ENCODE measurements at regions not wholly inside any gene's neighbourhood (a gene's known extent, or its start where the extent isn't known, plus 50 kb on each side); places are given as distances from the start of the nearest gene placed in this dataset.

GRCh38 chr11:104337273-104337672, 173.3 kb upstream of the PDGFD start:
- DNase-seq (ENCODE audit: low spot score), result no peak

GRCh38 chr11:104333977-104334376, 170.0 kb upstream of the PDGFD start:
- no peak for DNase-seq (ENCODE audit: low spot score)

GRCh38 chr11:104332110-104332509, 168.2 kb upstream of the PDGFD start:
- DNase-seq (ENCODE audit: low spot score), result no peak

DNA sequence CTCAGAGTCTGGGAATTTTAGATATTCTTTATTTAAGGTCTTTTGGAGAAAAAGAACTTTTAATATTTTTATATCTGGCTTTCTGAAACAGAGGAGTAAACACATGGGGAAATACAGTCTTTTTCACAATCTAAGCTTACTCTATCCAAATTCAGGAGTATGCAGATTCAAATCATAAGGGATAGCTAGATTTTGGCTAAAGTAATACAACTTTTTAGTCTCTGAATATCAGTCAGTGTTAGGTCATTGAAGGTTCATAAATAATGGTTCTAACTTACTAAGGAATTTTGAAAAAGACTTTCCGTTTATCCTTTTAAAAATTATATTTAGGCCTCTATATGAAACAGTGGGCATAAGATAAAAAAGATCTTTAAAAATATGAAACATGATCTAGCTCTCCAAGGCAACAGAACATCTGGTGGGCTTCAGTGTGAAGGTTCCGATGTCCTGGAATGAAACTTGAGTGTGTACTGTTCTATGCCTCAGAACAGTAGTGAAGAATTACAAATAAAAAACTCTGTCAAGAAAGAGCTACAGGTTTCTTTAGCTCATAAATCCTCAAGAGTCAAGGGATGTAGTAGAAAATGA, 165.2 kb upstream of the PDGFD start:
- DNase-seq (ENCODE audit: low spot score), result no peak

DNA sequence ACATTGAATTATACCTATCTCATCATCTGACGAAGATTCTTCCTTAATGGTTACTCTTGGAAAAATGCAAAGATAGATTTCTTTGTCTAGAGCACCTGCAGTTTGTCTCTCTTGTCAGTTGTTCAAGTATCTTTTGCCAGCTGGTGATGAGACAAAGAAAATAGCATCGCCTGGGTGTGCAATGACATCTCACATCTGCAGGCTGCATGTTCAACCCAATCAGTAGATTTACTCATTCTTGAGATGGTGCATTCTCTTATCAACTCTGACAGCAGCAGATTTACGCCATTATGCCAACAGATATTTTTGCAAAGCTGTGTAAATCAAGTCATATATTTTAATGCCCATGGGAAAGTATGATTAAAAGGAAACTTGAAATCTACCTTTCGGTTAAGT, 164.6 kb upstream of the PDGFD start:
- no peak for DNase-seq (ENCODE audit: low spot score)

- no peak for DNase-seq (ENCODE audit: low spot score)
Measured at GRCh38 chr11:104327861-104328511, 164.0 kb upstream of the PDGFD start.

DNA sequence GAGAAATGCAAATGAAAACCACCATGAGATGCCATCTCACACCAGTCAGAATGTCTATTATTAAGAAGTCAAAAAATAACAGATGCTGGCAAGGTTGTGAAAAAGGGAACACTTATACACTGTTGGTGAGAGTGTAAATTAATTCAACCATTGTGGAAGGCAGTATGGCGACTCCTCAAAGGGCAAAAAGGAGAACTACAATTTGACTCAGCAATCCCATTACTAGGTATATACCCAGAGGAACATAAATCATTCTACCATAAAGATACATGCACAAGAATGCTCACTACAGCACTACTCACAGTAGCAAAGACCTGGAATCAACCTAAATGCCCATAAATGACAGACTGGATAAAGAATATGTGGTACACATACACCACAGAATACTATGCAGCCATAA, 161.1 kb upstream of the PDGFD start:
- DNase-seq (ENCODE audit: low spot score), result no peak

DNA sequence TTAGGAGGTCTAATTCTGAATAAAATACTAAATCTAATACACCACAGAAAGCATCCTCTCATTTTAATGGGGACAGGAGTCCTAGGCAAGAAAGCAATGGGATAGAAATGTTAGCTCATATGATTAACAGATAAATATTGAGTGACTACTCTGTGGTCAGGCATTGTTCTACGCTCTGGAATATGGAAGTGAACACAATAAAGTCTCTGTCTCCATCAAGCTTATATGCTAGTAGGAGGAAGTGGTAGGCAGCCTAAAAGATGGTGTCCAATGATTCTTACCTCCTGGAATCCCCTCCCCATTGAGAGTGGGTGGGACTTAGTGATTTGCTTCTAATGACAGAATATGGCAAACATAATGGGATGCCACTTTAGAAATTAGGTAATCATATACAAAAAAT, 160.3 kb upstream of the PDGFD start:
- no peak for DNase-seq (ENCODE audit: low spot score)

GRCh38 chr11:104323841-104324240, 159.9 kb upstream of the PDGFD start:
- no peak for DNase-seq (ENCODE audit: low spot score)

DNA sequence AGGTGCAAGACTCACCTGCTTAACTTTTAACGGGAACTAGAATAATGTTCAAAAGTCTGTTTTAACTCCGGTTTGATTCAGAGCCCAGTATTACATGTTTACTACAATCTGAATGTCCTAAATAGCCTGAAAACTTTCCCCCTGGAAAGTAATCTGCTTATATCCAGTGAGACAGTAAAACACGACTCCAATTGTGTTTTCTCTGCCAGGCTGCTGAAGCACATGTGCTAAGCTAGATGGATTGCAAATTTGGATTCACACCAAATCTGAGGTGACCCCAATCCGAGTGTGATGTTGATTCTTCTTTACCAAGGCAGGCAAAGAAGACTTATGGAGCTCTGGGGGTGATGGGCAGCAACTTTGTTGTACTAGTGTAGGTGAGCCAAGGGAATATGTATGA, 158.7 kb upstream of the PDGFD start:
- DNase-seq (ENCODE audit: low spot score), result no peak

- no peak for DNase-seq (ENCODE audit: low spot score)
Measured at GRCh38 chr11:104320956-104321355, 157.0 kb upstream of the PDGFD start.

GRCh38 chr11:104320097-104320496, 156.2 kb upstream of the PDGFD start:
- DNase-seq (ENCODE audit: low spot score), result no peak

- no peak for DNase-seq (ENCODE audit: low spot score)
Measured at GRCh38 chr11:104319396-104319795, 155.4 kb upstream of the PDGFD start.

DNA sequence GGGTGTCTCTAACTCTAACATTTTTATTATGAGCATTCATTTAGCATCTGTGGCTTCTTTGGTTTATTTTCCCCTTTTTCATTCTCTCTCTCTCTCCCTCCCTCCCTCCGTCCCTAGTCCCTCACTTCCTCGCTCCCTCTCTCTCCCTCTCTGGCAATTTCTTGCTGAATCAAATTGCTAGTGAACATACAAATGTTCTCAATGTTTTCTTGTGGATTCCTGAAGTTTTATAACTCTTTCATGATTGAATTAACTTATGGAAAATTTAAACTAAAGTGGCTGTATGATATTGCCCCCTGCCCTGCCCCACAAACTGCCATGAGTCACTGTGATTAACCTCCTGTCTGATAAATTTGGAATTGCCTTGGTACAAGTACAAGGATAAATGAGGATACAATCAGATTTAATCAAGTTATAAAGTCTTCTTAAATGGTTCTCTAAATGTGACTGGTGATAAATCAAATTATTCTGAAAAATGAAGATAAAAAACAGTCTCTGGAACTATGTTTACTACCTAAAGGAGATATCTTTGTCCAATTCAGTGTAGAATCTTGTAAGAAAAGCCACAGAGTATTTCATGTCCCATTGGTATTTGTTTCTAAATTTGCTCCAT, 143.0 kb upstream of the PDGFD start:
- DNase-seq (ENCODE audit: low spot score), result no peak

- no peak for DNase-seq (ENCODE audit: low spot score)
Measured at GRCh38 chr11:104301776-104302175, 137.8 kb upstream of the PDGFD start.

DNA sequence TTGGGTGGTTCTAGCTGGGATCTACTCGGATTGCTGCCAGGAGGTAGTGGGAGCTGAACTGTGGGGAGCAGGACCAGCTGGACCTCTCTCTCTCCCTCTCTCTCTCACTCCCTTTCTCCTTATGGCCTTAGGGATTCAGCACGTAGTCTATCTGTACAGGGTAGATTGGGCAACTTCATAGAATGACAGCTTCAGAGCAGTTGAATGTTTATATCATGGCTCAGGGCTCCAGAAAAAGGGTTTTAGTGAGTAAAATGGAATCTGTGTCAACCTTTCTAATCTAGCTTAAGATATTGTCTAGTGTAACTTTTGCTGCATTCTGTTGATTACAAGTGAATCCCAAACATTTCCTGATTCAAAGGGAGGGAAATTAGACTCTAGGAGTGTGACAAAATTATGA, 127.7 kb upstream of the PDGFD start:
- DNase-seq (ENCODE audit: low spot score), result no peak

- DNase-seq (ENCODE audit: low spot score), result no peak
Measured at GRCh38 chr11:104286129-104286528, 122.2 kb upstream of the PDGFD start.

DNA sequence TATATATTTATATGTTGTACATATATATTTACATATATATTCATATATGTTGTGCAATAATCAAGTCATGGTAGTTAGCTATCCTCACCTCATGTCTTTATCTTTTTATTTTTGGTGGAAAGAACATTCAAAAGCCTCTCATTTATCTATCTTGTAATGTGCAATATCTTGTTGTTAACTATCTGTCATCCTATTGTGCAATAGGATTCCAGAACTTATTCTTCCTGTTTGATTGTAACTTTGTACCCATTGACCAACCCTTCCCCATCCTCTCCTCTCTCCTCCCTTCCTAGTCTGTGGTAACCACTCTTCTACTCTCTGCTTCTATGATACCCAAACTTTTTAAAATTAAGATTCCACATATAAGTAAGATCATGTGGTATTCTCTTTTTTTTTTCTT, 115.6 kb upstream of the PDGFD start:
- DNase-seq (ENCODE audit: low spot score), result no peak

GRCh38 chr11:104275992-104276391, 112.0 kb upstream of the PDGFD start:
- no peak for DNase-seq (ENCODE audit: low spot score)

DNA sequence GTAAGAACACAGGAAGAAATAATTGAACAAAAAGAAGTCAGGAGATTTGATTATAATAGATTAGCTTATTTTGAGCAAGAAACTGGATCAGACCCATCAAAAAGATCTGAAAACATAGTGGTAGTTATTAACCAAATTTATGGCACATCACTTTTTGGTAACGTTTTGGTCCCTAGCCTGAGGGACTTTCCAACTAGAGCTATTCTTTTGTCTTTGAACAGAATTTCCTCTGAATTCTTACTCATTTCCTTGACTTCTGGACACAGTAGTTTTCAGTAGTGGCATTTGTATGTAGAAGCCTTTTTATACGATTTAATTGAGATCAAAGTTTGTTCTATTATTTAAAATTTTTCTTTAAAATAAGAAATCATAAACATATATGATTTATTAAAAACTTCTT, 96.5 kb upstream of the PDGFD start:
- no peak for DNase-seq (ENCODE audit: low spot score)

GRCh38 chr11:104259121-104259610, 95.2 kb upstream of the PDGFD start:
- DNase-seq (ENCODE audit: low spot score), result no peak

DNA sequence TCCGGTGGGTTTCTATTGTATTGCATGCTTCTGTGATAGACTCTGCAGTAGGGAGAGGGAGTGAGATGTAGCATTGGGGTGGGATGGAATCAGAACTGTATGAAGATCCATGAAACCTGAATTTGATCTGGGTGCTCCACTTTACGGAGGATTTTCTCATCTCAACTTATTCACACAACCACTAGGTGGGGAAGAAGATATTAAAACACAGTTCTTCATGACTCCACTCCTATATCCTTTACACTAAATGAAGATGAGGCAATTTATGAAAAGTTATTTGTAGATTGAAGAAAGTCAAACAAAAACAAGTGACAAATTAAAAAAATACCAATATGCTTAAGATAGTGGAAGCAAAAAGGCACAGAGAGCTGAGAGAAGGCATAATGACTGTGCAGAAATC, 92.6 kb upstream of the PDGFD start:
- no peak for DNase-seq (ENCODE audit: low spot score)

- DNase-seq (ENCODE audit: low spot score), result no peak
Measured at GRCh38 chr11:104254347-104254746, 90.4 kb upstream of the PDGFD start.

- no peak for DNase-seq (ENCODE audit: low spot score)
Measured at GRCh38 chr11:104246590-104246989, 82.6 kb upstream of the PDGFD start.
